DMS 273 (cell line): ENCODE measurements at regions not wholly inside any gene's neighbourhood (a gene's known extent, or its start where the extent isn't known, plus 50 kb on each side); places are given as distances from the start of the nearest gene placed in this dataset.
"Not testable (repeated sequence)": the region's sequence is repeated elsewhere in the genome, so short reads cannot be mapped to it uniquely, and the experiment has no call there.

Experiments used
- DNase-seq: peaks from one replicate; lab custom pipeline; 2025; ENCODE audit not compliant: unreplicated experiment; lab: John Stamatoyannopoulos, UW

- DNase-seq = no peak
Measured at GRCh38 chr14:30256627-30257026, 302.3 kb upstream of the G2E3 start.

- no peak for DNase-seq
Measured at GRCh38 chr14:30257946-30258661, 300.9 kb upstream of the G2E3 start.

GRCh38 chr14:30260833-30261607 is 297.9 kb upstream of the G2E3 start:
- DNase-seq = no peak

GRCh38 chr14:30264161-30264560 is 294.8 kb upstream of the G2E3 start:
- no peak for DNase-seq

GRCh38 chr14:30266290-30266689 is 292.7 kb upstream of the G2E3 start:
- DNase-seq = no peak

DNA sequence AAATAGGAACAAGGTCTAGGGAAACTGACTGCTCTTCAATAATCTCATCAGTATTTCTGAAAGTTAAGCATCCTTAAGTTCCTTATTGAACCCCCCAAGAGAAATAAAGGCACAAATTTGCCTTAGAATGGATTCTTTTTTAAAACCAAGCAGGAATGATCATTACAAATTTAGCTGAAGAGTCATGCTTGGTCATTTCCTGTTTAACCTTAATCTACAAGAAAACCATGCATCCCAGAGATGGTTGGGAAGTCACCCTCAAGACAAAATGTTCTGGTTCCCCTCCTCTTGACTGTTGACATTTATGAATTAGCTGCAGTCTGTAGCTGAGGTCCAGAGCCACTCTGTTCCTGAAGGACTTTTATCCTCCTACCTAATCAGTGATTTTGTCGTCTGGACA is 291.8 kb upstream of the G2E3 start:
- DNase-seq = no peak

DNA sequence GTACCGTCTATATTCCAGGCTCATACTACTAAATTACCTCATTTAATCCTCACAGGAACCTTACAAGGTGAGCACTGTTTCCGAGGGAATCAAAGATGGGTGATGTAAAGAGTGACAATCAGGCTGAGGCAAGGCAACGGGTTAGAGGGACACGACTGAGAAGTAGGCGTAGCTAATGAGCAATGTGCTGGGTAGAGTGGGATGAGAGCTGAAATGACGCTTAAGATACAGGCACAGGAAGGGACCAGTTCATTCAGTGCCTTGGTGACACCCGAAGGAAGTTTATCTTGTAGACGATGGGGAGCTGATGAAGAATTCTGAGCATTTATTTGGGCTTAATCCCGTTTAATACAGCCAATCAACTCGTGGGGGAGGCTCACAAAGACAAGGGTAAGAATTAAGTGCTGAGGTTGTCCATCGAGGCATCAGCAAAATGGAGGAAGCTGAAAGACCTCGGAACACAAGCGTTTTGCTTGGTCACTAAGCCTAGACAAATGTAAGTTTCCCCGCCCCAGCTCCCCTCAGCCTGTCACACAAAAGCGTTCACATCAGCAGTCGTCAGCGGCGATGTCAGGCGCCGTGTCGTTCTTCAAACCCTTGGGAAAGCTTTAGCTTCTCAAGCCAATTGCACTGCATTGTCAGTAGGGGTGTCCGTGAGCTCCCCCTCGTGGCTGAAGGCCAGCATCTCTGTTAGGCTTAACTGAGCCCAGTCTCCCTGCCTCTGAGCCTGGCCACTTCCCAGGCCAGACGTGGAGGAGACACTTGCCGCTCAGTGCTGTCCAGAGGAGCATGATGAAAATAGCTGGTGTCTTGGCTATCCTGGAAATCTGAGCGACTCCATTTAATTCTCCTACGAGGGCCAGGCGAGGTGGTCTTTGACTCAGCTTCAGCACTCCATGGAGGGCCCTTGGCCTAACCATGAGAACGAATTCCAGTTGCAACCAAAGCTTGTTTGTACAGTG is 288.5 kb upstream of the G2E3 start:
- DNase-seq = peak; percentile 92

- no peak for DNase-seq
Measured at GRCh38 chr14:30271811-30272323, 287.1 kb upstream of the G2E3 start.

- DNase-seq = no peak
Measured at GRCh38 chr14:30272848-30273832, 285.8 kb upstream of the G2E3 start.

- DNase-seq = no peak
Measured at GRCh38 chr14:30275604-30276003, 283.4 kb upstream of the G2E3 start.

- DNase-seq = no peak
Measured at GRCh38 chr14:30277268-30277667, 281.7 kb upstream of the G2E3 start.

GRCh38 chr14:30278856-30279255 is 280.1 kb upstream of the G2E3 start:
- not testable (repeated sequence) for DNase-seq

DNA sequence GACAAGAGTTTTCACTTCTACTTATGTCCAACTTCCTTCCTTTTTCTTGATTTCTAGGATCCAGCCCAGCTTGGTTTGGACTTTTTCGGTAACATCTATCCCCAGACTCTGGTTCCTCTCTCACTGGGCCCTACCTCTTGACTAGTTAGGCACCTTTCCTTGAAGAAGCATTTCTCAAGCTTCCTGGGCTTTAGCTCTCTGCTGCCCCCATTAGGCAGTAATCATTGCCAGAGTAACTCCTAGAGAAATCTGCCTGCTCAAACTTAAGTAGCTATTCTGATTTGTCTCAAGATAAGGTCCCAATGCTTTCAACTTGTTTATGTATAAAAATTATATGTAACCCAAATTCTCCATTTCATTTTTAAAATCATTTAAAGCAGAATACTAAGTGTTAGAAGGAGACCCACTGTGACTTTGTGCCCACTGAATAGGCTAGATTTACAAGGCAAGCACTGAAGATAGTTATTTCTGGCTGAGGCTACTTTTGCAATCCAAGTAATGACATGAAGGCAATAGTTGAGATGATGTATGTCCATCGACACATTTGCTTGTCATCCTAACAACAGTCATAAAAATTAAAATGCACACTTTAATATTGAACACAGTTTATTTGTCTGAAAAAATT is 275.0 kb upstream of the G2E3 start:
- peak; percentile 67 for DNase-seq

- DNase-seq = no peak
Measured at GRCh38 chr14:30284808-30285207, 274.1 kb upstream of the G2E3 start.

DNA sequence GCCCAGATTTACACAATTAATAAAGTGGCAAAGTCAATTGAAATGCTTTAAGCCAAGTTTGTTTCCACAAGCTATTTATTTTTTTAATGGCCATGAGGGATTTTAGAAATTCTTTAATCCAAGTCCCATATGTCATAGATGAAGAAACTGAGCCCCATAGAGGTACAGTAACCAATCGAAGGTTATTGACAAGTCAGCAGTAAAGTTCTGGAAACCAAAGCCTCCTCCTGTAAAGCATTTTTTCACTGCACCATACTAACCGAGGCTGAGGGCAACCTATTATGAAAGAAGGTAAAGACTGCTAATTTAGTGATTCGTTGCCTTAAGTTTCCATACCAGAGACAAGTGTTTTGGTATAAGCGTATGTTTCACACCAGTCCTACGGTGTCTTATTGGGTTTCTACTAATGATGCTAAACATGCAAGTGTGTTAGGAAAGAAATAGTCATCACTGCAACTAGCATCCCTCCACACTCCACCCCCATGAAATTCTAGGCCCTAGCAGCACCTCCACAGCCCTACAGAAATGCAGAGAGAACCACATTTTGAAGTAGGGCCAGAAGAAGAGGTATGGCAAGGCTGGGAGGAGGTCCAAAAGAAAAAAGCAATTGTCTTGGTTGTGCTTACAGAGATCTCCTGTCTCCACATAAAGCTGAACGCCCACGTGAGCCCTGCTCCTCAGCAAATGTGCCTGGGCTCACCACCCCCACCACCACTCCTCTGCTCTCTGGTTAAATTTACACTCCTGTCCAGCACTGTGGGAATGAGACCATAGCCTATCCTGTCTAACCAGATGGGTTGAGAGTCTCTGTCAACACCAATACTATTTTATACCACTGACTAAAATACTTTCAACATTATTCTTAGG is 271.1 kb upstream of the G2E3 start:
- no peak for DNase-seq

- peak; percentile 5 for DNase-seq
Measured at GRCh38 chr14:30290001-30290400, 269.0 kb upstream of the G2E3 start.

- no peak for DNase-seq
Measured at GRCh38 chr14:30291216-30291615, 267.7 kb upstream of the G2E3 start.

GRCh38 chr14:30292541-30292940 is 266.4 kb upstream of the G2E3 start:
- DNase-seq = no peak

DNA sequence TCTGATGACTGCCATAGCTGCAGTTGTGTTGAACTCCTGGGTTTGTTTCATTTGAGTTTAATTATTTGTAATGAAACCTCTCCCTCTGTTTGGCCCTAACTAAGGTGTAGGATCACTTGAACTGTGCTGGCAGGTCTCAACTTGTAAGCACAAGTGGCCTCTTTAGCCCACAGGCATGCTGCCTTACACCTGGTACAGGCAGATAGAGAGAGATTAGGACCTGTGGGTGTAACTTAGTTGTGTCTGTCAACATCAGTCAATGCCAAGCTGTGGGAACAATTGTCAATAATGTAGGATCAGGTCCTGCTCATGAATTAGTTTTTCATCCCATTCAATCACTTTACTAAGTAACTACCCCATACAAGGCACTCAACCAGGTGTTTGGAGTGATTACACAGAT is 263.0 kb upstream of the G2E3 start:
- DNase-seq = no peak
